Hepatocyte (in vitro differentiated cells): ENCODE measurements at regions not wholly inside any gene's neighbourhood (a gene's known extent, or its start where the extent isn't known, plus 50 kb on each side); places are given as distances from the start of the nearest gene placed in this dataset.

Source experiments
- DNase-seq: peaks from one replicate; pipeline ENCODE4 v3.0.0-alpha.2; 2016; ENCODE audit warnings: low spot score
- H2AFZ ChIP-seq: fragments of 200-600 bp; sonication (generic); 2 replicates; pipeline ENCODE4 v1.6.0; 2016; ENCODE audit warnings: antibody characterized with exemption, mild to moderate bottlenecking
- H3K27ac ChIP-seq: fragments of 200-600 bp; sonication (generic); 2 replicates; pipeline ENCODE4 v1.5.1; 2016; ENCODE audit warnings: mild to moderate bottlenecking
- H3K27me3 ChIP-seq: fragments of 200-600 bp; sonication (generic); 2 replicates; pipeline ENCODE4 v1.6.1; 2016
- H3K36me3 ChIP-seq: fragments of 200-600 bp; sonication (generic); replicated peaks from 2 replicates; pipeline ENCODE4 v1.5.1; 2016; ENCODE audit warnings: low read depth; ENCODE audit not compliant: insufficient read depth
- H3K4me1 ChIP-seq: fragments of 200-600 bp; sonication (generic); 2 replicates; pipeline ENCODE4 v1.5.1; 2016; ENCODE audit warnings: mild to moderate bottlenecking, moderate library complexity; ENCODE audit not compliant: insufficient read depth
- H3K4me2 ChIP-seq: fragments of 200-600 bp; sonication (generic); 2 replicates; pipeline ENCODE4 v1.6.0; 2016
- H3K4me3 ChIP-seq: fragments of 200-600 bp; sonication (generic); 2 replicates; pipeline ENCODE4 v1.5.1; 2016; ENCODE audit warnings: mild to moderate bottlenecking
- H3K79me2 ChIP-seq: fragments of 200-600 bp; sonication (generic); 2 replicates; pipeline ENCODE4 v1.6.0; 2017; ENCODE audit warnings: mild to moderate bottlenecking
- H3K9me2 ChIP-seq: fragments of 200-600 bp; sonication (generic); replicated peaks from 2 replicates; pipeline ENCODE4 v1.6.0; 2017; ENCODE audit warnings: mild to moderate bottlenecking; ENCODE audit not compliant: insufficient read depth
- H3K9me3 ChIP-seq: fragments of 200-600 bp; sonication (generic); 2 replicates; pipeline ENCODE4 v1.5.1; 2016; ENCODE audit warnings: low read depth, mild to moderate bottlenecking
- H4K20me1 ChIP-seq: fragments of 200-600 bp; sonication (generic); 2 replicates; pipeline ENCODE4 v1.6.0; 2016; ENCODE audit warnings: mild to moderate bottlenecking; ENCODE audit not compliant: insufficient read depth, poor library complexity, severe bottlenecking
- CTCF ChIP-seq: fragments of 200-600 bp; sonication (generic); IDR thresholded peaks from 2 replicates; pipeline ENCODE4 v1.5.1; 2016; ENCODE audit warnings: antibody characterized with exemption, mild to moderate bottlenecking; ENCODE audit not compliant: poor library complexity
- EZH2 ChIP-seq: fragments of 200-600 bp; sonication (generic); IDR thresholded peaks from 2 replicates; pipeline ENCODE4 v1.6.1; 2016; ENCODE audit warnings: antibody characterized with exemption, mild to moderate bottlenecking, borderline replicate concordance
- EZH2phosphoT487 ChIP-seq: fragments of 200-600 bp; sonication (generic); IDR thresholded peaks from one replicate; pipeline ENCODE4 v1.6.1; 2018; ENCODE audit warnings: antibody characterized with exemption, mild to moderate bottlenecking, low read depth, moderate library complexity; ENCODE audit not compliant: unreplicated experiment, severe bottlenecking
- WGBS: methylation state at CpG from one replicate; pipeline ENCODE4 v1.1.6; 2016; ENCODE audit warnings: low lambda C conversion rate; ENCODE audit errors: missing lambda C conversion rate; 5-methylcytosine and 5-hydroxymethylcytosine counted together

DNA sequence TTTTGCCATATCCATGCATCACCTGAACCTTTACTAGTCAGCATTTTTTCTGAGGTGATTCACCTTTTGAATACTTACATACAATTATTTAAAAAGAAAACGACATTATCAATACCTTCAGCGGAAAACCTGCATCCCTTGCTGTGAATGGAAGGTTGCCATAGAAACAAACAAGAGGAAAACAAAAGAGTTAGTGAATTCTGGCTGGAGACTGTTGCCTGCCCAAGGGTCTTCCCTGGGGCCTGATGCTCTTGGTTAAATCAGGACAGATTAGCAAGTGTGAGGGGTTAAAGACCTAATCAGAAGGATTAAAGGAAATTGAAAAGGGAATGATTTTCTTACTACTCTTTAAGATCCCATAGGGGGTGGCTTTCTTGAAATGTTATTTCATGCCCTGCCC lies 96.0 kb upstream of the WSCD2 start:
- no peak overlapping the region for H3K4me2 ChIP-seq
- no peak overlapping the region for H3K4me3 ChIP-seq
- H3K4me1 ChIP-seq, result no peaks in the 10 kb centered on the region
- no peak overlapping the region for H2AFZ ChIP-seq
- H3K9me3 ChIP-seq, result no peaks in the 10 kb centered on the region
- H3K9me2 ChIP-seq, result no peaks in the 10 kb centered on the region
- no peaks in the 10 kb centered on the region for H4K20me1 ChIP-seq
- 29% methylated on average over 2 of the region's 2 CpGs for WGBS
- no peak for DNase-seq
- no peak for TF ChIP-seq EZH2
- TF ChIP-seq EZH2phosphoT487, result no peak
- TF ChIP-seq CTCF, result no peak
- no peak overlapping the region for H3K27ac ChIP-seq
- no peaks in the 10 kb centered on the region for H3K36me3 ChIP-seq
- H3K27me3 ChIP-seq, result peaks cover 2% of the 10 kb centered on the region
- no peaks in the 10 kb centered on the region for H3K79me2 ChIP-seq

- Histone ChIP-seq H3K4me1 (no peaks in the 10 kb centered on the region), H3K4me3 (no peak overlapping the region), H3K9me3 (no peaks in the 10 kb centered on the region), H3K27me3 (peaks cover 2% of the 10 kb centered on the region), H3K27ac (no peak overlapping the region), H4K20me1 (no peaks in the 10 kb centered on the region), H3K4me2 (no peak overlapping the region), H3K9me2 (no peaks in the 10 kb centered on the region), H3K36me3 (no peaks in the 10 kb centered on the region), H2AFZ (no peak overlapping the region), H3K79me2 (no peaks in the 10 kb centered on the region)
- DNase-seq, result no peak
- no peak for TF ChIP-seq EZH2
- TF ChIP-seq EZH2phosphoT487, result no peak
- TF ChIP-seq CTCF, result no peak
- 79% methylated on average over 1 of the region's 1 CpG for WGBS
Measured at GRCh38 chr12:108035372-108035771, 93.7 kb upstream of the WSCD2 start.

GRCh38 chr12:108037960-108038359 lies 91.1 kb upstream of the WSCD2 start:
- Histone ChIP-seq H3K79me2 (no peaks in the 10 kb centered on the region), H4K20me1 (no peaks in the 10 kb centered on the region), H3K27ac (no peak overlapping the region), H3K9me2 (no peaks in the 10 kb centered on the region), H3K4me2 (no peak overlapping the region), H3K27me3 (peaks cover 2% of the 10 kb centered on the region), H3K4me3 (no peak overlapping the region), H2AFZ (no peak overlapping the region), H3K4me1 (no peaks in the 10 kb centered on the region), H3K36me3 (no peaks in the 10 kb centered on the region), H3K9me3 (no peaks in the 10 kb centered on the region)
- no peak for DNase-seq
- TF ChIP-seq EZH2phosphoT487, result no peak
- TF ChIP-seq CTCF, result no peak
- TF ChIP-seq EZH2, result no peak
- 86% methylated on average over 5 of the region's 5 CpGs for WGBS

DNA sequence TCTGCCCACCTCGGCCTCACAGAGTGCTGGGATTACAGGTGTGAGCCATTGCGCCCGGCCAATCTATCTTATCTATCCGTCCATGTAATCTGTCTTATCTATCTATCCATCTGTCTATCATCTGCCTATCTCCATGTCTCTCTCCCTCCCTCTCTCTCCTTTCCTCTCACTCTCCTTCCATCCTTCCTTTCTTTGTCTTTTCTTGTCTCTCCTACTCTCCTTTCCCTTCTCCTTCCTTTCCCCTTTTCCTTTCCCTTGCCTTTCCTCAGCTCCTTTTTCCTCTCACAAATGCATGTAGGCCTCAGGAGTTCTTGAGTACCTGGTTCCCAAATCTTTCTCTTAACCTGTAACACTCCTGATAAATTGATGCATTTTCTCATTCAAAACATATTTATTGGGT lies 89.3 kb upstream of the WSCD2 start:
- Histone ChIP-seq H3K36me3 (no peaks in the 10 kb centered on the region), H3K27ac (no peak overlapping the region), H3K4me2 (no peak overlapping the region), H3K79me2 (no peaks in the 10 kb centered on the region), H3K4me1 (no peaks in the 10 kb centered on the region), H2AFZ (no peak overlapping the region), H3K27me3 (peaks cover 2% of the 10 kb centered on the region), H3K4me3 (no peak overlapping the region), H3K9me2 (no peaks in the 10 kb centered on the region), H3K9me3 (no peaks in the 10 kb centered on the region), H4K20me1 (no peaks in the 10 kb centered on the region)
- no peak for TF ChIP-seq CTCF
- TF ChIP-seq EZH2, result no peak
- no peak for TF ChIP-seq EZH2phosphoT487
- WGBS, result 85% methylated on average over 4 of the region's 4 CpGs
- DNase-seq, result no peak
